GM19035 (cell line): ENCODE measurements at regions not wholly inside any gene's neighbourhood (a gene's known extent, or its start where the extent isn't known, plus 50 kb on each side); places are given as distances from the start of the nearest gene placed in this dataset.

Experiments used
- ATAC-seq: cut with Tn5 transposase; IDR thresholded peaks from one replicate; pipeline ENCODE4 v1.9.1; 2021; ENCODE audit not compliant: unreplicated experiment

- no peak for ATAC-seq
Measured at GRCh38 chr2:41378420-41378819, 669.4 kb upstream of the PKDCC start.

DNA sequence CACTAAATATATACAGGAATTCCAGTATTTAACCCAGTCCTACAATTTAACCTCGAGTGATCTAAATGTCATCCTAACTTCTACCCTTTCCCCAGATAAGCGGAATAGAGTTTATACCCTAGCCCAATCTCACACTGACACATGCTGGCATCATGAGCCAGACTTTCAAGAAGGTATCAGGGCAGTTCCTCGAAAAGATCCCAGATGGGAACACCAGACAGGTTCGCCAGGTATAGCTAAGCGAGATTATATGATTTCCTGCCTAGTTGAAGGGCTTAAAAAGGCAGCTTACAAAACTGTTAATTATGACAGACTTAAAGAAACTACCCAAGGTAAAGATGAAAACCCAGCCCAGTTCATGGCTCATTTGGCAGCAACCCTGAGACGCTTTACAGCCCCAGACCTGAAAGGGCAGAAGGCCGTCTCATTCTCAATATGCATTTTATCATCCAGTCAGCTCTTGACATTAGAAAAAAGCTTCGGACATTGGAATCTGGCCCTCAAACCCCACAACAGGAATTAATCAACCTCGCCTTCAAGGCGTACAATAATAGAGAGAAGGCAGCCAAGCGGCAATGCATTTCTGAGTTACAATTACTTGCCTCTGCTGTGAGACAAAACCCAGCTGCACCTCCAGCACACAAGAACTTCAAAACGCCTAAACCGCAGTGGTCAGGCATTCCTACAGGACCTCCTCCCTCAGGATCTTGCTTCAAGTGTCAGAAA lies 668.2 kb upstream of the PKDCC start:
- no peak for ATAC-seq

DNA sequence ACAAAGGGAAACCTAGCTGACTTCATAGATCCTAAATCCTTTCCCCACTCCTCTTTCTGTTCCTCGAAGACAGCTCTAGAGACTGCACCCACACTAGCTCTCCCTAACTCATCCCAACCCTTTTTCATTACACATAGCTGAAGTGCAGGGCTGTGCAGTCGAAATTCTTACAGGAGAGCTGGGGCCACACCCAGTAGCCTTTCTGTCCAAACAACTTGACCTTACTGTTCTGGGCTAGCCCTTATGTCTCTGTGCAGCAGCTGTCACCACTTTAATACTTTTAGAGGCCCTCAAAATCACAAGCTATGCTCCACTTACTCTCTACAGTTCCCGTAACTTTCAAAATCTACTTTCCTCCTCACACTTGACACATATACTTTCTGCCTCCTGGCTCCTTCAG lies 666.1 kb upstream of the PKDCC start:
- no peak for ATAC-seq

DNA sequence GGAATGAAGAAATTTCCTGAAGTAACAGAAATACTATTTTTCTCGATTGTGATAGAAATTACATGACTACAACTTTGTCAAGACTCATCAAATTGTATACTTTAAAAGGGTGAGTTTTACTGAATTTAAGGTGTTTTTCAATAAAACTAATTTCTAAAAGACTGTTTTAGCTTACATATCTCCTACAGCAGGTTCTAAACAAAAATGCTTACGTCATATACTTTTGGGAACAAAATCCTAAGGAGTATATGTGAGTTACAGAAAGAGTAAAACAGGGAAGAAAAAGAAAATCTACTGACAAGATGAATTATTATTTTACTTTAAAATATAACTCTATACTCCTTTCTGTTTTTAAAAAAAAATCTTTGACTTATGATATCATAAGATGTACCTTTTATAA lies 660.3 kb upstream of the PKDCC start:
- ATAC-seq: no peak

DNA sequence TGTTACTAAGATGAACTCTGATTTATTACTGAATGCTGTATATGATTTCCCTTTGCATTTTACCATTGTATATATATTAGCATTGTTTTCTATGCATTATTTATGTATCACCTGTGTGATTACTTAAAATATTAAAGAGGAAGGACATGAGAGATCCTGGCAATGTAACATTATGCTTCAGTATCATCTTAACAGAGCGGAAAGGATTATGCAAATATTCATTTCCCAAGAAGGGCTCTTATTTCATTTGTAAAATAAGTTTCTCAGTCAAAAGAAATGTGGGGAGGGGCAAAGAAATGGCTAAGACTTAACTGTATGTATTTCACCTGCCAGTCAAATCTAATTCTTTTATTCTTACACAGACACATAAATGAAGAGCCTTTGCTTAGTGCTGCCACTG lies 654.2 kb upstream of the PKDCC start:
- no peak for ATAC-seq

GRCh38 chr2:41394541-41394940 lies 653.3 kb upstream of the PKDCC start:
- ATAC-seq: no peak

- no peak for ATAC-seq
Measured at GRCh38 chr2:41395692-41396091, 652.1 kb upstream of the PKDCC start.

GRCh38 chr2:41399437-41400087 lies 648.3 kb upstream of the PKDCC start:
- ATAC-seq: no peak

DNA sequence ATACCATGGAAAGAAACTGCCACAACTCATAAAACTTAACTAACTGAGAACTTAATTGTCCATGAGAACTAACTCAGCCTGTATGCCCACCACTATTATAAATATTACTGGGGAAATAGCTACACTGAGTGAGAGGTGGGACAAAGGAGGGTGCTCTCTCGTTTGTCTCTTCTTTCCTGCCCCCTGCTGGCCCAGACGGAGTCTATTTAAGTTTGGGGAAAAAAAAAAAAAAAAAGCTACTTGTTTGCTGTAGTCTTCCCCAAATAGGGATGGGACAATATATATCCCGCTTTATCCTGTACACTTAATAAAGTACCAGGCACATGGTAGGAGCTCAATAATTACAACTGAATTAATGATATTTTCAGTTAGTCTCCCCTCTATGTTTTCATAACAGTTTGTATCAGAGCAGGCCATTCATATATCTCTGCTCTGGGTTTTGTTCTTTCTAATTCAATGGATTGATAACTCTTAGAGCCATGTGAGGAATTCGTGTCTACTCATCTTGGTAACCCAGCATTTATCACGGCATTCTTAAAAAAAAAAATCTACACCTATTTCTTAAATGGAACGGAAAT lies 647.6 kb upstream of the PKDCC start:
- ATAC-seq: no peak

- ATAC-seq: no peak
Measured at GRCh38 chr2:41405441-41405840, 642.4 kb upstream of the PKDCC start.

GRCh38 chr2:41409328-41409727 lies 638.5 kb upstream of the PKDCC start:
- ATAC-seq: no peak

- no peak for ATAC-seq
Measured at GRCh38 chr2:41410011-41410410, 637.8 kb upstream of the PKDCC start.

GRCh38 chr2:41413813-41414485 lies 633.9 kb upstream of the PKDCC start:
- no peak for ATAC-seq

DNA sequence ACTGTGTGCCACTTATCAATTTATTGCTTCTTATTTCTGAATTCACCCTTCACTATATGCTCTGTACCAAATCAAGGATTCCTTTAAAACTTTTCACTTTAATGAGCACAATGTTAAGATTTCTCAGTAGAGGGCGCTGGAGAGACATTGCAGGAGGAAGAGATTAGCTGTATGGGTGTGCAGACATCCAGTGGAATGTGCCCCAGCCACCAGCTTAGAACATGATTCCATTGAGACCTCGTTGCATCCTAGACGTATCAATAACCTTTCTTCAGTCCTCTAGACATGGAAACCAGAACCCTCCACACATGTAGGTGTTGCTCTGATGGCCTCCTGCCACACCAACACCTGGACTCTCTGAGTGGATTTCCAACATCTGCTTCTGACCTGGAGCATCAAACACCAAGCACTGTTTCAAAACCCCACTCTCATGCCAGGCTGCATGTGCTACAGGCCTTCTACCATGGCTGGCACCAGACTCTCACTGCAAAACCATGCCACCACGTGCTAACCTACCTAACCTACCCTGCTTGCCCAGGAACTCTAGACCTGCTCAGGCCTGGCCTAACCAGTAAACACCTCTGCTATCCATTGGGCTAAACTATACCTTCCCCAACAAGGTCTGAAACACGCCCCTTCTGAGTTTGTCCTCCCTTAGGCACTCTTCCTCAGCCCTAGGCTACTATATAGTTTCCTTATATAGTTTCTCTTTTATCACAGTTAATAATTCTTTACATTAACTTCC lies 633.2 kb upstream of the PKDCC start:
- ATAC-seq: no peak

DNA sequence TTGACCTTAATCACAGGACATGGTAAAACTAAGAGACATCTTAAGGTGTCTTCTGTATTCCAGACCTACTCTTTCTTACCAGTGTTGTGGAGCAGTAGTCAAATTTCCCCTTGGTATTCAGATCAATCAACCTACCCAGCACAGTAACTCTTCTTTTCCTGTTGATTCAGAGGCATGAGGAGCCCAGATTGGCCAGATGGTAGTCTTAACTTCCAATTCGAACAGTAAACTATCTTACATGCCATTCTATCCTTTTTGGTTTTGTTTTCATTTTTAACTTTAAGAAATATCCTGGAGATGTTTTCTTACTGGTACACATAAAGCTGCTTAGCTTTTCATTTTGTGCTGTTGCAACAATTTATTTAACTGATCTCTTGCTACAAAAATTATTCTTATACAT lies 630.3 kb upstream of the PKDCC start:
- no peak for ATAC-seq

DNA sequence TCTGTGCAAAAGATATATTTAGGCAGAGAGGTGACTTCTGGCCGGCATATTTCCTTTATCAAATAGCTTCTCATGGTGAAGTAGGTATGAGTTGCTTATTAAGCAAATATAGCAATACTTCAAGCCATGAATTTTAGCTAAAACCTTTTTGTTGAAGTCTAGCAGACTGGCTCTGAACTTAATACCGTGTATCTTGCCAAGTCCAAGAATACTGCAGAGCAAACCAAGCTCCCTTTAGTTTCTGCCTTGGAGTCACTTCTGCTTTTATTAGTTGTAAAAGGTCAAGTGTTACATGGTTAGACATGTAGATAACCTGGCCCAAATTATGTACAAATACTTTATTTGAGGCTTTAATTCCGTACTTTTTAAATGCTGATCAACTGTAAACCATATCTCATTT lies 627.6 kb upstream of the PKDCC start:
- ATAC-seq: no peak

GRCh38 chr2:41420872-41421271 lies 626.9 kb upstream of the PKDCC start:
- ATAC-seq: no peak

- no peak for ATAC-seq
Measured at GRCh38 chr2:41431756-41432155, 616.1 kb upstream of the PKDCC start.

DNA sequence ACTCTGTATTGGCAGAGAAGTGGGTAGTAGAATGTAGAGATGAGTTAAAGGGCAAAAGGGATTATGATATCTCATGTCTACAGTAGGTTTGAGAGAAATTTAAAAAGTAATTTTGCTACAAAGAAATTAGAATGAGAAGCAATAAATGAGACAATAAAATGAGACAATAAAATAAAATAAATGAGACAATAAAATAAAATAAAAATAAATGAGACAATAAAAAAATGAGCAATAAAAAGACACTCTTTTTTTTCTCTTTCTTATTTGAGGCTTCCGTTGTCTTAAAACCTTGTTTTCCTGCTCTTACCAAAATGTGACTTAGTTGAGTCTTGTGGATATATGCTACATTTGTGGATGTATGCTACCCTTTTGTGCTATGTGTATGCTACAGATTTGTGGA lies 615.4 kb upstream of the PKDCC start:
- no peak for ATAC-seq

GRCh38 chr2:41434991-41435390 lies 612.8 kb upstream of the PKDCC start:
- no peak for ATAC-seq

GRCh38 chr2:41441958-41442357 lies 605.9 kb upstream of the PKDCC start:
- no peak for ATAC-seq
